ENCODE measurements at regions not wholly inside any gene's neighbourhood (a gene's known extent, or its start where the extent isn't known, plus 50 kb on each side); places are given as distances from the start of the nearest gene placed in this dataset.
"Not testable (repeated sequence)": the region's sequence is repeated elsewhere in the genome, so short reads cannot be mapped to it uniquely, and the experiment has no call there.

GRCh38 chr14:49089107-49089506 is 497.1 kb downstream of the RPS29 start:
- H3K36me3 ChIP-seq (ENCODE audit: control insufficient read depth, insufficient read depth, low read length) = no peaks in the 10 kb centered on the region
- no peak for TF ChIP-seq CTCF (IDR thresholded peaks at IDR 0.05; ENCODE audit: insufficient read depth, low read length, severe bottlenecking)
- H3K4me3 ChIP-seq (ENCODE audit: low read depth, low read length) = no peak overlapping the region
- DNase-seq (ENCODE audit: low read depth) (no peak), FAIRE-seq (no peak)
- H3K27me3 ChIP-seq (ENCODE audit: control insufficient read depth, insufficient read depth, low read length) = no peaks in the 10 kb centered on the region

- not testable (repeated sequence) for H3K36me3 ChIP-seq (ENCODE audit: control insufficient read depth, insufficient read depth, low read length); DNase-seq (ENCODE audit: low read depth); FAIRE-seq; H3K4me3 ChIP-seq (ENCODE audit: low read depth, low read length); H3K27me3 ChIP-seq (ENCODE audit: control insufficient read depth, insufficient read depth, low read length)
Observed at GRCh38 chr14:49073292-49073691, 512.9 kb downstream of the RPS29 start.

GRCh38 chr14:49058511-49058910 is 527.7 kb downstream of the RPS29 start:
- no peak overlapping the region for H3K4me3 ChIP-seq (ENCODE audit: low read depth, low read length)
- no peak for TF ChIP-seq CTCF (IDR thresholded peaks at IDR 0.05; ENCODE audit: insufficient read depth, low read length, severe bottlenecking)
- DNase-seq (ENCODE audit: low read depth) (no peak), FAIRE-seq (no peak)
- H3K36me3 ChIP-seq (ENCODE audit: control insufficient read depth, insufficient read depth, low read length) = no peaks in the 10 kb centered on the region
- H3K27me3 ChIP-seq (ENCODE audit: control insufficient read depth, insufficient read depth, low read length) = no peaks in the 10 kb centered on the region

GRCh38 chr14:49057838-49058510 is 528.2 kb downstream of the RPS29 start:
- no peak for DNase-seq (ENCODE audit: low read depth)
- Histone ChIP-seq H3K4me3 (ENCODE audit: low read depth, low read length) (no peak overlapping the region), H3K27me3 (ENCODE audit: control insufficient read depth, insufficient read depth, low read length) (no peaks in the 10 kb centered on the region), H3K36me3 (ENCODE audit: control insufficient read depth, insufficient read depth, low read length) (no peaks in the 10 kb centered on the region)
- no peak for TF ChIP-seq CTCF (IDR thresholded peaks at IDR 0.05; ENCODE audit: insufficient read depth, low read length, severe bottlenecking)
- no peak for FAIRE-seq

GRCh38 chr14:49056021-49056420 is 530.2 kb downstream of the RPS29 start:
- Histone ChIP-seq H3K4me3 (ENCODE audit: low read depth, low read length) (no peak overlapping the region), H3K36me3 (ENCODE audit: control insufficient read depth, insufficient read depth, low read length) (no peaks in the 10 kb centered on the region), H3K27me3 (ENCODE audit: control insufficient read depth, insufficient read depth, low read length) (no peaks in the 10 kb centered on the region)
- TF ChIP-seq CTCF (IDR thresholded peaks at IDR 0.05; ENCODE audit: insufficient read depth, low read length, severe bottlenecking) = no peak
- DNase-seq (ENCODE audit: low read depth) = no peak
- FAIRE-seq = no peak

GRCh38 chr14:49052521-49052920 is 533.7 kb downstream of the RPS29 start:
- DNase-seq (ENCODE audit: low read depth) (no peak), FAIRE-seq (no peak)
- H3K4me3 ChIP-seq (ENCODE audit: low read depth, low read length) = no peak overlapping the region
- TF ChIP-seq CTCF (IDR thresholded peaks at IDR 0.05; ENCODE audit: insufficient read depth, low read length, severe bottlenecking) = no peak
- H3K27me3 ChIP-seq (ENCODE audit: control insufficient read depth, insufficient read depth, low read length) = no peaks in the 10 kb centered on the region
- no peaks in the 10 kb centered on the region for H3K36me3 ChIP-seq (ENCODE audit: control insufficient read depth, insufficient read depth, low read length)
